H9 (cell line): ENCODE measurements at regions not wholly inside any gene's neighbourhood (a gene's known extent, or its start where the extent isn't known, plus 50 kb on each side); places are given as distances from the start of the nearest gene placed in this dataset.

Source experiments
- DNase-seq: peaks from one replicate; pipeline ENCODE4 v3.0.0-alpha.2; 2017
- H2AFZ ChIP-seq: one replicate; pipeline ENCODE4 v1.6.1; 2013; ENCODE audit warnings: mild to moderate bottlenecking, low read length, control low read depth, moderate library complexity
- H2AK5ac ChIP-seq: 2 replicates; pipeline ENCODE4 v1.6.1; 2013; ENCODE audit warnings: low read length, control low read depth, mixed read lengths; ENCODE audit not compliant: insufficient read length
- H2BK120ac ChIP-seq: one replicate; pipeline ENCODE4 v1.6.1; 2013; ENCODE audit warnings: low read depth, mild to moderate bottlenecking, low read length, control low read depth, inconsistent platforms; ENCODE audit not compliant: poor library complexity, severe bottlenecking
- H2BK12ac ChIP-seq: 2 replicates; pipeline ENCODE4 v1.6.1; 2013; ENCODE audit warnings: low read length, control low read depth, mixed read lengths, low read depth; ENCODE audit not compliant: insufficient read length
- H2BK15ac ChIP-seq: 2 replicates; pipeline ENCODE4 v1.6.1; 2013; ENCODE audit warnings: low read depth, low read length, control low read depth
- H2BK20ac ChIP-seq: one replicate; pipeline ENCODE4 v1.6.1; 2013; ENCODE audit warnings: low read depth, mild to moderate bottlenecking, low read length, control low read depth, inconsistent platforms; ENCODE audit not compliant: poor library complexity, severe bottlenecking
- H2BK5ac ChIP-seq: 2 replicates; pipeline ENCODE4 v1.6.1; 2013; ENCODE audit warnings: low read length, control low read depth, mixed read lengths; ENCODE audit not compliant: insufficient read length
- H3K14ac ChIP-seq: 2 replicates; pipeline ENCODE4 v1.6.1; 2013; ENCODE audit warnings: low read length, control low read depth; ENCODE audit not compliant: insufficient read depth
- H3K18ac ChIP-seq: 2 replicates; pipeline ENCODE4 v1.6.1; 2013; ENCODE audit warnings: low read depth, mild to moderate bottlenecking, mixed read lengths, low read length, control low read depth; ENCODE audit not compliant: insufficient read length
- H3K23ac ChIP-seq: 2 replicates; pipeline ENCODE4 v1.6.1; 2013; ENCODE audit warnings: low read length, control low read depth, mixed read lengths, low read depth; ENCODE audit not compliant: insufficient read length
- H3K23me2 ChIP-seq: 2 replicates; pipeline ENCODE4 v1.6.1; 2013; ENCODE audit warnings: low read depth, mild to moderate bottlenecking, mixed read lengths, low read length, control low read depth; ENCODE audit not compliant: insufficient read length, poor library complexity, severe bottlenecking
- H3K27ac ChIP-seq: 2 replicates; pipeline ENCODE4 v1.5.1; 2013; ENCODE audit warnings: low read length, control low read depth, mixed read lengths, low read depth; ENCODE audit not compliant: insufficient read length
- H3K27me3 ChIP-seq: 2 replicates; pipeline ENCODE4 v1.6.1; 2013; ENCODE audit warnings: low read length, control low read depth, inconsistent platforms; ENCODE audit not compliant: insufficient read depth
- H3K4ac ChIP-seq: 2 replicates; pipeline ENCODE4 v1.6.1; 2013; ENCODE audit warnings: low read depth, mild to moderate bottlenecking, control low read depth, inconsistent platforms, low read length, moderate library complexity
- H3K4me1 ChIP-seq: 2 replicates; pipeline ENCODE4 v1.6.1; 2013; ENCODE audit warnings: low read length, control low read depth, inconsistent platforms; ENCODE audit not compliant: insufficient read depth
- H3K4me2 ChIP-seq: 2 replicates; pipeline ENCODE4 v1.6.1; 2013; ENCODE audit warnings: low read length, control low read depth, mixed read lengths; ENCODE audit not compliant: insufficient read length, insufficient read depth
- H3K56ac ChIP-seq: 2 replicates; pipeline ENCODE4 v1.6.1; 2013; ENCODE audit warnings: low read depth, mild to moderate bottlenecking, mixed read lengths, low read length, control low read depth; ENCODE audit not compliant: insufficient read length
- H3K79me1 ChIP-seq: 2 replicates; pipeline ENCODE4 v1.6.1; 2013; ENCODE audit warnings: low read depth, mild to moderate bottlenecking, moderate library complexity, low read length, control low read depth, inconsistent platforms; ENCODE audit not compliant: insufficient read depth, poor library complexity, severe bottlenecking
- H3K79me2 ChIP-seq: 2 replicates; pipeline ENCODE4 v1.6.1; 2013; ENCODE audit warnings: low read length, control low read depth, inconsistent platforms; ENCODE audit not compliant: insufficient read depth
- H3K9ac ChIP-seq: 2 replicates; pipeline ENCODE4 v1.6.1; 2013; ENCODE audit warnings: low read length, control low read depth, mixed read lengths; ENCODE audit not compliant: insufficient read length; ENCODE audit errors: extremely low read depth
- H3K9me3 ChIP-seq: one replicate; pipeline ENCODE4 v1.6.1; 2013; ENCODE audit warnings: low read depth, low read length, inconsistent platforms; ENCODE audit not compliant: control insufficient read depth
- H3T11ph ChIP-seq: one replicate; pipeline ENCODE4 v1.6.1; 2013; ENCODE audit warnings: mild to moderate bottlenecking, low read length, control low read depth, inconsistent platforms
- H4K20me1 ChIP-seq: one replicate; pipeline ENCODE4 v1.6.1; 2013; ENCODE audit not compliant: control insufficient read depth, insufficient read length, insufficient read depth
- H4K5ac ChIP-seq: 2 replicates; pipeline ENCODE4 v1.6.1; 2013; ENCODE audit warnings: low read depth, mild to moderate bottlenecking, mixed read lengths, low read length, control low read depth; ENCODE audit not compliant: insufficient read length
- H4K8ac ChIP-seq: replicated peaks from 2 replicates; pipeline ENCODE4 v1.6.1; 2013; ENCODE audit warnings: low read length, control low read depth, mixed read lengths, low read depth; ENCODE audit not compliant: insufficient read length
- H4K91ac ChIP-seq: 2 replicates; pipeline ENCODE4 v1.6.1; 2013; ENCODE audit warnings: low read depth, mild to moderate bottlenecking, moderate library complexity, mixed read lengths, low read length, control low read depth; ENCODE audit not compliant: insufficient read length
- H3K27ac Mint-ChIP-seq, 3 experiments: 2 replicates in 2 of 3; 3 replicates in 1 of 3; pipeline ENCODE4 v1.8.0; 2020 to 2021; ENCODE audit warnings: mixed read lengths in 3 of 3, mild to moderate bottlenecking in 1 of 3, moderate library complexity in 1 of 3
- H3K27me3 Mint-ChIP-seq: 2 replicates; pipeline ENCODE4 v1.8.0; 2021; ENCODE audit warnings: low read depth, mild to moderate bottlenecking, moderate library complexity, mixed read lengths
- H3K36me3 Mint-ChIP-seq, 3 experiments: 2 replicates in 2 of 3; 3 replicates in 1 of 3; pipeline ENCODE4 v1.8.0; 2020 to 2021; ENCODE audit warnings: low read depth in 3 of 3, mixed read lengths in 3 of 3; ENCODE audit not compliant: insufficient read depth in 1 of 3
- H3K4me1 Mint-ChIP-seq, 2 experiments: 2 replicates each; pipeline ENCODE4 v1.8.0; 2020; ENCODE audit warnings: mixed read lengths in 2 of 2
- H3K4me3 Mint-ChIP-seq, 2 experiments: 2 replicates in 1 of 2; 3 replicates in 1 of 2; pipeline ENCODE4 v1.8.0; 2020 to 2021; ENCODE audit warnings: mild to moderate bottlenecking in 2 of 2, mixed read lengths in 2 of 2, moderate library complexity in 1 of 2
- H3K9me3 Mint-ChIP-seq, 2 experiments: 2 replicates in 1 of 2; 3 replicates in 1 of 2; pipeline ENCODE4 v1.8.0; 2020; ENCODE audit warnings: mild to moderate bottlenecking in 2 of 2, mixed read lengths in 2 of 2, moderate library complexity in 1 of 2
- WGBS: extraction: QIAGEN DNeasy Blood & Tissue Kit; methylation state at CpG from one replicate; pipeline ENCODE4 v1.1.7; 2013; ENCODE audit warnings: missing lambda C conversion rate, low lambda C conversion rate, mixed read lengths; ENCODE audit not compliant: insufficient read length; ENCODE audit errors: extremely low coverage; 5-methylcytosine and 5-hydroxymethylcytosine counted together
- TF ChIP-seq, protein P1 (sequence below): fragments of 200-600 bp; sonication (generic); conservative IDR thresholded peaks from 3 replicates; pipeline ENCODE4 v1.8.0; 2021; ENCODE audit warnings: antibody characterized with exemption, mild to moderate bottlenecking

DNA sequence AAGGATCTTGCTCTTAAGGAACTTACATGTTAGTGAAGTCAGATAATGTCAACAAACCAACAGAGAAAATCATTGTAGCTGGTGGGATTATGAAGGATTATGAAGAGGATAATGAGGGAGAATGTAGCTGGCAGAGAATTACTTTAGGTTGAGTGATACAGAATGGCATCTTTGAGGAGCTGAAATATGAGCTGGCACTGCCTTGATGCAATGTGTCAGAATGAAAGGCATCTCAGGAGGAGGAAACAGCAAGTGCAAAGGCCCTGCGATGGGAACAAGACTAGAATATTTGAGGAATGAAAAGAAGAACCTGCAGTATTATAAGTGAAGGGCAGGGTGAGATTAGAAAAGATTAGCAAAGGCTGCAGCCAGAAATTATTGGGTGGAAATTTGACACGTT is 237.2 kb upstream of the ADAMTS9 start:
- Histone ChIP-seq H2BK20ac (no peak overlapping the region), H4K20me1 (no peaks in the 10 kb centered on the region), H3K79me2 (no peaks in the 10 kb centered on the region), H3K4me2 (no peak overlapping the region), H2BK5ac (no peak overlapping the region), H3K9ac (no peak overlapping the region), H2BK12ac (no peak overlapping the region), H3K56ac (no peak overlapping the region), H2BK120ac (no peak overlapping the region), H3K27ac (no peak overlapping the region), H3K4ac (no peak overlapping the region), H3K4me1 (no peaks in the 10 kb centered on the region; the same call in none of the 2 replicates), H3K9me3 (no peaks in the 10 kb centered on the region), H3T11ph (no peak overlapping the region), H4K91ac (no peak overlapping the region), H3K23ac (no peak overlapping the region), H2BK15ac (no peak overlapping the region), H4K8ac (no peak overlapping the region), H2AFZ (no peak overlapping the region), H4K5ac (no peak overlapping the region), H3K27me3 (no peaks in the 10 kb centered on the region), H3K14ac (no peak overlapping the region), H2AK5ac (no peak overlapping the region), H3K23me2 (no peaks in the 10 kb centered on the region), H3K18ac (no peak overlapping the region), H3K79me1 (no peaks in the 10 kb centered on the region)
- TF ChIP-seq, protein P1, sequence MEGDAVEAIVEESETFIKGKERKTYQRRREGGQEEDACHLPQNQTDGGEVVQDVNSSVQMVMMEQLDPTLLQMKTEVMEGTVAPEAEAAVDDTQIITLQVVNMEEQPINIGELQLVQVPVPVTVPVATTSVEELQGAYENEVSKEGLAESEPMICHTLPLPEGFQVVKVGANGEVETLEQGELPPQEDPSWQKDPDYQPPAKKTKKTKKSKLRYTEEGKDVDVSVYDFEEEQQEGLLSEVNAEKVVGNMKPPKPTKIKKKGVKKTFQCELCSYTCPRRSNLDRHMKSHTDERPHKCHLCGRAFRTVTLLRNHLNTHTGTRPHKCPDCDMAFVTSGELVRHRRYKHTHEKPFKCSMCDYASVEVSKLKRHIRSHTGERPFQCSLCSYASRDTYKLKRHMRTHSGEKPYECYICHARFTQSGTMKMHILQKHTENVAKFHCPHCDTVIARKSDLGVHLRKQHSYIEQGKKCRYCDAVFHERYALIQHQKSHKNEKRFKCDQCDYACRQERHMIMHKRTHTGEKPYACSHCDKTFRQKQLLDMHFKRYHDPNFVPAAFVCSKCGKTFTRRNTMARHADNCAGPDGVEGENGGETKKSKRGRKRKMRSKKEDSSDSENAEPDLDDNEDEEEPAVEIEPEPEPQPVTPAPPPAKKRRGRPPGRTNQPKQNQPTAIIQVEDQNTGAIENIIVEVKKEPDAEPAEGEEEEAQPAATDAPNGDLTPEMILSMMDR: no peak
- DNase-seq: no peak
- Mint-ChIP-seq H3K27me3 (peaks cover 5% of the 10 kb centered on the region), H3K4me3 (no peak overlapping the region), H3K36me3 (no peaks in the 10 kb centered on the region; a peak in 1 of 7 replicates), H3K27ac (no peak overlapping the region), H3K4me1 (peaks cover 4 to 8% of the 10 kb centered on the region in 2 experiments), H3K9me3 (no peaks in the 10 kb centered on the region)
- WGBS: no CpG with 5 or more reads among the region's 2 CpGs
